Parathyroid adenoma (tissue), 2 donors: ENCODE measurements at regions not wholly inside any gene's neighbourhood (a gene's known extent, or its start where the extent isn't known, plus 50 kb on each side); places are given as distances from the start of the nearest gene placed in this dataset.

Experiments
- H2AFZ ChIP-seq: fragments of 300-600 bp; sonication (generic); one replicate; pipeline ENCODE4 v1.7.0; 2017; ENCODE audit warnings: antibody characterized with exemption, mild to moderate bottlenecking
- H3K27ac ChIP-seq: fragments of 300-600 bp; sonication (generic); one replicate; pipeline ENCODE4 v1.7.0; 2017
- H3K27me3 ChIP-seq: fragments of 300-600 bp; sonication (generic); one replicate; pipeline ENCODE4 v1.7.0; 2017; ENCODE audit warnings: low read length; ENCODE audit not compliant: control insufficient read depth, insufficient read depth
- H3K36me3 ChIP-seq: fragments of 300-600 bp; sonication (generic); one replicate; pipeline ENCODE4 v1.7.0; 2017; ENCODE audit warnings: low read length; ENCODE audit not compliant: control insufficient read depth, insufficient read depth
- H3K4me1 ChIP-seq: fragments of 300-600 bp; sonication (generic); one replicate; pipeline ENCODE4 v1.7.0; 2017; ENCODE audit warnings: control low read depth
- H3K4me2 ChIP-seq: fragments of 300-600 bp; sonication (generic); one replicate; pipeline ENCODE4 v1.7.0; 2017; ENCODE audit warnings: low read length
- H3K4me3 ChIP-seq: fragments of 300-600 bp; sonication (generic); one replicate; pipeline ENCODE4 v1.7.0; 2017; ENCODE audit warnings: low read depth, low read length
- H3K79me2 ChIP-seq: fragments of 300-600 bp; sonication (generic); one replicate; pipeline ENCODE4 v1.7.0; 2017; ENCODE audit warnings: control low read depth
- H3K9ac ChIP-seq: fragments of 300-600 bp; sonication (generic); one replicate; pipeline ENCODE4 v1.7.0; 2017; ENCODE audit warnings: mild to moderate bottlenecking
- H3K9me3 ChIP-seq: fragments of 300-600 bp; sonication (generic); one replicate; pipeline ENCODE4 v1.7.0; 2017; ENCODE audit warnings: low read length; ENCODE audit not compliant: control insufficient read depth
- CTCF ChIP-seq: fragments of 300-600 bp; sonication (generic); IDR thresholded peaks from one replicate; pipeline ENCODE4 v1.7.0; 2017; ENCODE audit warnings: antibody characterized with exemption, mild to moderate bottlenecking
- donor health status: primary hyperparathyroidism.

GRCh38 chr3:20865803-20866202, 679.8 kb upstream of the SGO1 start:
- no peak for TF ChIP-seq CTCF
- Histone ChIP-seq H2AFZ (no peak overlapping the region), H3K4me1 (no peaks in the 10 kb centered on the region), H3K4me3 (no peak overlapping the region), H3K79me2 (no peaks in the 10 kb centered on the region), H3K27me3 (no peaks in the 10 kb centered on the region), H3K9ac (no peak overlapping the region), H3K27ac (no peak overlapping the region), H3K36me3 (no peaks in the 10 kb centered on the region), H3K9me3 (no peaks in the 10 kb centered on the region), H3K4me2 (no peak overlapping the region)

- no peak overlapping the region for H3K9ac ChIP-seq
- H3K36me3 ChIP-seq: no peaks in the 10 kb centered on the region
- H3K27ac ChIP-seq: no peak overlapping the region
- no peaks in the 10 kb centered on the region for H3K9me3 ChIP-seq
- no peaks in the 10 kb centered on the region for H3K27me3 ChIP-seq
- no peak overlapping the region for H2AFZ ChIP-seq
- no peak overlapping the region for H3K4me2 ChIP-seq
- no peaks in the 10 kb centered on the region for H3K4me1 ChIP-seq
- no peak overlapping the region for H3K4me3 ChIP-seq
- H3K79me2 ChIP-seq: no peaks in the 10 kb centered on the region
- TF ChIP-seq CTCF: no peak
These were observed 675.4 kb upstream of the SGO1 start for GRCh38 chr3:20861454-20861853.

- H3K4me2 ChIP-seq: no peak overlapping the region
- no peaks in the 10 kb centered on the region for H3K9me3 ChIP-seq
- H3K27me3 ChIP-seq: no peaks in the 10 kb centered on the region
- no peak overlapping the region for H2AFZ ChIP-seq
- H3K27ac ChIP-seq: no peak overlapping the region
- H3K4me3 ChIP-seq: no peak overlapping the region
- H3K36me3 ChIP-seq: no peaks in the 10 kb centered on the region
- H3K4me1 ChIP-seq: no peaks in the 10 kb centered on the region
- TF ChIP-seq CTCF: no peak
- H3K79me2 ChIP-seq: no peaks in the 10 kb centered on the region
- H3K9ac ChIP-seq: no peak overlapping the region
These were observed 671.6 kb upstream of the SGO1 start for GRCh38 chr3:20857636-20858035.

- TF ChIP-seq CTCF: no peak
- Histone ChIP-seq H2AFZ (no peak overlapping the region), H3K4me2 (no peak overlapping the region), H3K79me2 (no peaks in the 10 kb centered on the region), H3K36me3 (no peaks in the 10 kb centered on the region), H3K27me3 (no peaks in the 10 kb centered on the region), H3K9ac (no peak overlapping the region), H3K4me1 (no peaks in the 10 kb centered on the region), H3K9me3 (no peaks in the 10 kb centered on the region), H3K27ac (no peak overlapping the region), H3K4me3 (no peak overlapping the region)
These were observed 667.9 kb upstream of the SGO1 start for GRCh38 chr3:20853890-20854289.

GRCh38 chr3:20852712-20853111, 666.7 kb upstream of the SGO1 start:
- Histone ChIP-seq H3K9ac (no peak overlapping the region), H3K27ac (no peak overlapping the region), H3K79me2 (no peaks in the 10 kb centered on the region), H3K36me3 (no peaks in the 10 kb centered on the region), H3K9me3 (no peaks in the 10 kb centered on the region), H3K27me3 (no peaks in the 10 kb centered on the region), H2AFZ (no peak overlapping the region), H3K4me3 (no peak overlapping the region), H3K4me1 (no peaks in the 10 kb centered on the region), H3K4me2 (no peak overlapping the region)
- no peak for TF ChIP-seq CTCF
